DMS53 treated with DMSO at 0.1 percent for 48 hours (cell line): ENCODE measurements at regions not wholly inside any gene's neighbourhood (a gene's known extent, or its start where the extent isn't known, plus 50 kb on each side); places are given as distances from the start of the nearest gene placed in this dataset.
"Not testable (repeated sequence)": the region's sequence is repeated elsewhere in the genome, so short reads cannot be mapped to it uniquely, and the experiment has no call there.

Experiments
- DNase-seq: peaks from one replicate; lab custom pipeline; 2025; ENCODE audit not compliant: unreplicated experiment; lab: John Stamatoyannopoulos, UW

DNA sequence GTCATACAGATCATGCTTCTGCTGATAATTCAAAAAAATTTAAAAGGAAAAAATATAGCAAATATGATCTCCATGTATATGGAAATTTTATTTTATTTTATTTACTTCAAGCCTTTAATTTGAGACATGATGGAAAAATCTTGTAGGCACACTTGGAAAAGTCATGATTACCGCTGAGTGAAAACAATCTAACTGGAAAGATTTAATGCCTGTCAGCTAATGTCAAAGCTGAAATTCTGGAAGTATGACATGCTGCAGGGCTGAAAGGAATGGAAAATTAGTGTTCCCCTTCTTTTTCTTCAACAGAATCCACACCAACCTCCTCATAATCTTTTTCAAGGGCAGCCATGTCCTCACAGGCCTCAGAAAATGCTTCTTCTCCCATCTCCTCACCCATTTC lies 58.2 kb downstream of the RPRM start:
- DNase-seq: no peak

- DNase-seq: no peak
Observed at GRCh38 chr2:153417077-153417476, 61.5 kb downstream of the RPRM start.

- no peak for DNase-seq
Observed at GRCh38 chr2:153416071-153416470, 62.5 kb downstream of the RPRM start.

- no peak for DNase-seq
Observed at GRCh38 chr2:153408710-153409385, 69.7 kb downstream of the RPRM start.

- no peak for DNase-seq
Observed at GRCh38 chr2:153405196-153405595, 73.4 kb downstream of the RPRM start.

DNA sequence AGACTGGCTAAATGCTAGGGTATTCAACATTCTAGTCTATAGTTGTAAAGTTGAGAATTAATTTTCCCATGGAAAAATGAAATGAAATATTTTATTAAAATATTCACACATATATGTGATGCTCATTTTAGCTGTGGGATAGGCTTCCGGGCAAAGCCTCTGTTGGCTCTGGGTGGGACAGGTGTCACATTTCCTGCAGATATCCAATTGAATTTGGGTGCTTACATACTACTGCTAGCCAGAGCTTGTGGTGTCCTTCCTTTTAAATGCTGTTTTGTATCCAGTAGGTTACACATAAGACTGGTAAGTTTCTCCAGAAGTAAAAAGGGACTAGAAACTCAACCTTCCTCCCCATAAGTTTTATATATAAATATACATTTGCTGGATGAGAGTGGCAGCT lies 73.8 kb downstream of the RPRM start:
- DNase-seq: no peak

- DNase-seq: no peak
Observed at GRCh38 chr2:153403940-153404339, 74.6 kb downstream of the RPRM start.

GRCh38 chr2:153403352-153403751 lies 75.2 kb downstream of the RPRM start:
- not testable (repeated sequence) for DNase-seq

DNA sequence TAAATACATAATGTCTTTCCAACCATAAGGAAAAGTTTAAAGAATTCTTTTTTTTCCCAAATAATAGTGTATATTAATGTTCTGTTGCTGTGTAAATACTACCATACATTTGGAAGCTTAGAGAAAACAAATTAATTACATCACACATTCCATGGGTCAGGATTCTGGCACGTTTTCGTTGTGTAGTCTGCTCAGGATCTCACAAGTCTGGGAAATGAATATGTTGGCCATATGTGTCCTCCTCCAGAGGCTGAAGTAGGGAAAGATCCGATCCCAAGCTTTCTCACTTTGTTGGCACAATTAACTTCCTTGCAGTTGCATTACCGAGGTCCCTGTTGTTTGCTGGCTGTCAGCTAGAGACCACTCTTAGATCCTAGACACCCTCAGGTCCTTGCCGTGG lies 83.9 kb downstream of the RPRM start:
- no peak for DNase-seq

GRCh38 chr2:153394247-153394646 lies 84.3 kb downstream of the RPRM start:
- no peak for DNase-seq

GRCh38 chr2:153393518-153393917 lies 85.0 kb downstream of the RPRM start:
- DNase-seq: no peak

GRCh38 chr2:153391131-153391530 lies 87.4 kb downstream of the RPRM start:
- no peak for DNase-seq

- no peak for DNase-seq
Observed at GRCh38 chr2:153388246-153388645, 90.3 kb downstream of the RPRM start.

GRCh38 chr2:153387203-153387602 lies 91.4 kb downstream of the RPRM start:
- no peak for DNase-seq

- no peak for DNase-seq
Observed at GRCh38 chr2:153386481-153386897, 92.1 kb downstream of the RPRM start.

GRCh38 chr2:153373510-153374279 lies 104.9 kb downstream of the RPRM start:
- DNase-seq: no peak

DNA sequence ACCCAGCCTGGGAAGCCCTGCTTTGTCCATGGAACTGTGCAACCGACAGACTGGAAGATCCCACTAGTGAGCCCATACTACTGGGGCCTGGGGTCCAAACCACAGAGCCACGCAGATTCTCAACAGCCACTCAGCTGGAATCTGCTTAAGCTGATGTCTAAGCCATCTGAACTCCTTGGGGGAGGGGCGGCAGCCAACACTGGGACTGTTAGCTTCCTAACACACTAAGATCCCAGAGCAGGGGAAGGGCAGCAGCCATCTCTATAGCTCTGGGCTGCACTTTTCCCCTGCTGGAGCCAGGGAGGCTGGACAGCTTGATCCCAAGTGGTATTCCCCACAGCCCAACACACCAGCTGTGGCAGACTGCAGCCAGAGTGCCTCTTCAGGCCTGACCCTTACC lies 118.3 kb downstream of the RPRM start:
- DNase-seq: no peak

DNA sequence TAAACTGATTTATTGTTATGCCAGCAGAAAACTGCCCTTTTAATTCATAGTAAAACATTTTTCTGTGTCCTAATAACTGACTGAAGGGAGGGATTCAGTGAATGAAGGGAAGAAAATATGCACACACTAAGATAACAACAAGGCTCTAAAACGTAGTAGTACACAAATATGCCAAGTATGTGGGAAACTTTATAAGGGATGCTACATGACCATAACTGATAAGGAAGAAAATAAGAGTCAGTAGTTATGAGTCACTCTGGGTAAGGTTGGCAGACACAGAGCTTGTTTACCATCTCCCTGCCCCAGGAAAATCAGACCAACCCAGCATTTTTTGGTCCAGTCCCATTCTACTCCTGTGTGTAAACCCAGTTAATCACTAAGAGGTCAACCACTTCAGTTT lies 124.2 kb downstream of the RPRM start:
- no peak for DNase-seq

DNA sequence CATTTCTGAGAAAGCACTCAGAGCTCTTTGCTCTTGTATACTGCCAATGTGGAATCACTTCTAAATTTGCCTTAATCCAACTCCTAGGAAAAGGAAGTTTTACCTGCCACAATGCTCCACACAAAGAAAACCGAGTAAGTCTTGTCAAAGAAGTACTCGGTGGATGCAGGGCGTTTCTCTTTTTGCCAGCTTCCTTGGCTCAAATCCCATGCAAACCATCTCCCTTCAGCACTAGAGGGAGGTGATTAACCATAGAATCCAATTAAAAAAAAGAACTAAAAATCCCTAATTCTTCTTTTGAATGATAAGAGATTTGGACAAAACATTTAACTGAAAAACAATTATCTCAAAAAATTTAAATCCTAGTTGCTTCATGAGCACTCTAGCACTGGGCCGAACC lies 129.0 kb downstream of the RPRM start:
- no peak for DNase-seq

GRCh38 chr2:153347818-153348495 lies 130.6 kb downstream of the RPRM start:
- DNase-seq: no peak

GRCh38 chr2:153320879-153321278 lies 157.7 kb downstream of the RPRM start:
- no peak for DNase-seq

DNA sequence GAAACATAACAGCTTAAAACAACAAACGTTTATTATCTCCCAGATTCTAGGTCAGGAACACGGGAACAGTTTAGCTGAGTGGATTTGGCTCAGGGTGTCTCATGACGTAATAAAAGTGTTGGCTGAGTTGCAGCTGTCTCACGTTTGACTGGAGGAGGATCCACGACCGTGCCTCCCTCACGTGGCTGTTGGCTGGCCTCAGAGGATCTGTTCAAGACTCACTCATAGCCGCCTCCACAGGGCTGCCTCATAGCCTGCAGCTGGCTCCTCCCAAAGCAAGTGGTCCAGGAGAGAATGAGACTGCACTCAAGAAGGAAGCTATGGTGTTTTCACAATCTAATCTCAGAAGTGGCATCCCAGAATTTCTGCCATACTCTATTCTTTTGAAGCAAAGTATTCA lies 167.1 kb downstream of the RPRM start:
- DNase-seq: no peak
